HEK293 (cell line): ENCODE measurements at regions not wholly inside any gene's neighbourhood (a gene's known extent, or its start where the extent isn't known, plus 50 kb on each side); places are given as distances from the start of the nearest gene placed in this dataset.

Source experiments
- CTCF ChIP-seq: fragments of 450-650 bp; formaldehyde crosslinking; IDR thresholded peaks from 2 replicates; pipeline ENCODE4 v1.5.1; 2016; ENCODE audit warnings: missing biosample characterization, missing genetic modification characterization
- EGR2 ChIP-seq: fragments of 450-650 bp; formaldehyde crosslinking; IDR thresholded peaks from 2 replicates; pipeline ENCODE4 v1.5.1; 2016; ENCODE audit warnings: low read depth, missing biosample characterization, missing genetic modification characterization
- GLIS2 ChIP-seq: fragments of 450-650 bp; formaldehyde crosslinking; IDR thresholded peaks from 2 replicates; pipeline ENCODE4 v1.5.1; 2016; ENCODE audit warnings: missing biosample characterization, missing genetic modification characterization
- RBAK ChIP-seq: fragments of 450-650 bp; formaldehyde crosslinking; IDR thresholded peaks from 2 replicates; pipeline ENCODE4 v1.5.1; 2016; ENCODE audit warnings: missing biosample characterization, missing genetic modification characterization
- ZNF157 ChIP-seq: fragments of 450-650 bp; formaldehyde crosslinking; IDR thresholded peaks from 2 replicates; pipeline ENCODE4 v1.5.1; 2016; ENCODE audit warnings: missing biosample characterization, missing genetic modification characterization
- ZNF274 ChIP-seq, 2 experiments: fragments of 200-500 bp in 1 of 2; fragments of 450-650 bp in 1 of 2; sonication (Bioruptor generic) in 1 of 2; formaldehyde crosslinking in 1 of 2; IDR thresholded peaks; 2 replicates each; pipeline versions ENCODE4 v1.5.1 to v1.6.1; 2014 to 2016; ENCODE audit warnings: borderline replicate concordance in 1 of 2, inconsistent platforms in 1 of 2, low read length in 1 of 2, missing biosample characterization in 1 of 2, missing genetic modification characterization in 1 of 2
- ZNF335 ChIP-seq: fragments of 450-650 bp; formaldehyde crosslinking; conservative IDR thresholded peaks from 2 replicates; pipeline ENCODE4 v1.5.1; 2016; ENCODE audit warnings: missing biosample characterization, missing genetic modification characterization
- ZNF354C ChIP-seq: fragments of 450-650 bp; formaldehyde crosslinking; IDR thresholded peaks from 2 replicates; pipeline ENCODE4 v1.5.1; 2016; ENCODE audit warnings: missing biosample characterization, missing genetic modification characterization, low read depth, borderline replicate concordance
- ZNF544 ChIP-seq: fragments of 450-650 bp; formaldehyde crosslinking; IDR thresholded peaks from 2 replicates; pipeline ENCODE4 v1.5.0; 2017; ENCODE audit warnings: missing biosample characterization, missing genetic modification characterization
- ZNF624 ChIP-seq: fragments of 450-650 bp; formaldehyde crosslinking; IDR thresholded peaks from 2 replicates; pipeline ENCODE4 v1.5.1; 2017; ENCODE audit warnings: missing biosample characterization, missing genetic modification characterization
- TF ChIP-seq, protein P1 (sequence below): sonication (generic); formaldehyde crosslinking; IDR thresholded peaks from 2 replicates; pipeline ENCODE4 v1.8.1; 2022; ENCODE audit warnings: mild to moderate bottlenecking, moderate library complexity, missing genetic modification reagents
- TF ChIP-seq, protein P2 (sequence below): fragments of 450-650 bp; formaldehyde crosslinking; IDR thresholded peaks from 2 replicates; pipeline ENCODE4 v1.5.1; 2016; ENCODE audit warnings: missing biosample characterization, missing genetic modification characterization
- TF ChIP-seq, protein P3 (sequence below): IDR thresholded peaks from 2 replicates; pipeline ENCODE4 v1.6.1; 2011; ENCODE audit warnings: mild to moderate bottlenecking, low read depth, low read length, borderline replicate concordance

DNA sequence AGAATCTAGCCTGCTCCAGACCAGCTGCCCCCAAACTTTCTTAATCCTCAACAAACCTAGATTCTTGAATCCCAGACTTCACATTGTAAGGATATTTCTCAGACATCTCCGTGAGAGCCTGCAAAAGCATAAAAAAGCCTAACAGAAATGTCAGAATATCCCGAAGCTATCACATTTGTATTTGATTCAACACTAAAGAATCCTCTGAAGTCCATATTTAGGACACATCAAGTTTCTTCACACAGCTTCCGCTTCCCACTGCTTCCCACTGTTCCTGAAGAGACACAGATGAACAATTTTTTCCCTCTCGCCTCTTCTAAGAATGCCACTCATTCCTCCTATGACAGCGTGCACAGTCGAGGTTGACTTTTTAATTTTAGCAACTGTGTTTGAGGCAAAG, 396.2 kb upstream of the IGFBP3 start:
- TF ChIP-seq GLIS2: no peak
- no peak for TF ChIP-seq CTCF
- TF ChIP-seq ZNF335: no peak
- TF ChIP-seq, protein P1, sequence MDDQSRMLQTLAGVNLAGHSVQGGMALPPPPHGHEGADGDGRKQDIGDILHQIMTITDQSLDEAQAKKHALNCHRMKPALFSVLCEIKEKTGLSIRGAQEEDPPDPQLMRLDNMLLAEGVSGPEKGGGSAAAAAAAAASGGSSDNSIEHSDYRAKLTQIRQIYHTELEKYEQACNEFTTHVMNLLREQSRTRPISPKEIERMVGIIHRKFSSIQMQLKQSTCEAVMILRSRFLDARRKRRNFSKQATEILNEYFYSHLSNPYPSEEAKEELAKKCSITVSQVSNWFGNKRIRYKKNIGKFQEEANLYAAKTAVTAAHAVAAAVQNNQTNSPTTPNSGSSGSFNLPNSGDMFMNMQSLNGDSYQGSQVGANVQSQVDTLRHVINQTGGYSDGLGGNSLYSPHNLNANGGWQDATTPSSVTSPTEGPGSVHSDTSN (CRISPR knock-in tag): no peak
- TF ChIP-seq, protein P2, sequence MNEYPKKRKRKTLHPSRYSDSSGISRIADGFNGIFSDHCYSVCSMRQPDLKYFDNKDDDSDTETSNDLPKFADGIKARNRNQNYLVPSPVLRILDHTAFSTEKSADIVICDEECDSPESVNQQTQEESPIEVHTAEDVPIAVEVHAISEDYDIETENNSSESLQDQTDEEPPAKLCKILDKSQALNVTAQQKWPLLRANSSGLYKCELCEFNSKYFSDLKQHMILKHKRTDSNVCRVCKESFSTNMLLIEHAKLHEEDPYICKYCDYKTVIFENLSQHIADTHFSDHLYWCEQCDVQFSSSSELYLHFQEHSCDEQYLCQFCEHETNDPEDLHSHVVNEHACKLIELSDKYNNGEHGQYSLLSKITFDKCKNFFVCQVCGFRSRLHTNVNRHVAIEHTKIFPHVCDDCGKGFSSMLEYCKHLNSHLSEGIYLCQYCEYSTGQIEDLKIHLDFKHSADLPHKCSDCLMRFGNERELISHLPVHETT: no peak
- TF ChIP-seq ZNF544 (tag by site-specific recombination): no peak
- TF ChIP-seq ZNF274 (IDR thresholded peaks at IDR 0.05; ENCODE audit: low read length): no peak
- no peak for TF ChIP-seq ZNF274 (tag by site-specific recombination; IDR thresholded peaks at IDR 0.05; ENCODE audit: borderline replicate concordance)
- no peak for TF ChIP-seq EGR2 (tag by site-specific recombination)
- no peak for TF ChIP-seq ZNF354C
- no peak for TF ChIP-seq ZNF157 (tag by site-specific recombination)
- TF ChIP-seq, protein P3, sequence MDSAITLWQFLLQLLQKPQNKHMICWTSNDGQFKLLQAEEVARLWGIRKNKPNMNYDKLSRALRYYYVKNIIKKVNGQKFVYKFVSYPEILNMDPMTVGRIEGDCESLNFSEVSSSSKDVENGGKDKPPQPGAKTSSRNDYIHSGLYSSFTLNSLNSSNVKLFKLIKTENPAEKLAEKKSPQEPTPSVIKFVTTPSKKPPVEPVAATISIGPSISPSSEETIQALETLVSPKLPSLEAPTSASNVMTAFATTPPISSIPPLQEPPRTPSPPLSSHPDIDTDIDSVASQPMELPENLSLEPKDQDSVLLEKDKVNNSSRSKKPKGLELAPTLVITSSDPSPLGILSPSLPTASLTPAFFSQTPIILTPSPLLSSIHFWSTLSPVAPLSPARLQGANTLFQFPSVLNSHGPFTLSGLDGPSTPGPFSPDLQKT: no peak
- no peak for TF ChIP-seq ZNF624
- no peak for TF ChIP-seq RBAK (tag by site-specific recombination)
